ENCODE measurements at regions not wholly inside any gene's neighbourhood (a gene's known extent, or its start where the extent isn't known, plus 50 kb on each side); places are given as distances from the start of the nearest gene placed in this dataset.
"Not testable (repeated sequence)": the region's sequence is repeated elsewhere in the genome, so short reads cannot be mapped to it uniquely, and the experiment has no call there.

- H3K4me3 ChIP-seq (ENCODE audit: low read depth in 1 of 2, low read length in 2 of 2) = no peak overlapping the region
- no peak overlapping the region for H3K9ac ChIP-seq (ENCODE audit: low read depth in 1 of 2, low read length in 2 of 2)
- peaks cover 6 to 7% of the 10 kb centered on the region in 2 donors for H3K9me3 ChIP-seq (ENCODE audit: control insufficient read depth in 1 of 2, low read length in 2 of 2)
- H3K27me3 ChIP-seq (ENCODE audit: control insufficient read depth in 1 of 2, insufficient read depth in 2 of 2, low read length in 2 of 2) = no peaks in the 10 kb centered on the region
- no peaks in the 10 kb centered on the region for H3K36me3 ChIP-seq (ENCODE audit: control insufficient read depth in 1 of 2, insufficient read depth in 2 of 2, low read length in 2 of 2)
- H3K27ac ChIP-seq (ENCODE audit: low read depth, low read length) = no peak overlapping the region
- H3K4me1 ChIP-seq (ENCODE audit: control insufficient read depth in 1 of 2, insufficient read depth in 2 of 2, low read length in 2 of 2) = no peaks in the 10 kb centered on the region
Measured at GRCh38 chr9:80787636-80788035, 901.7 kb downstream of the TLE1 start.

- no peaks in the 10 kb centered on the region for H3K27me3 ChIP-seq (ENCODE audit: control insufficient read depth in 1 of 2, insufficient read depth in 2 of 2, low read length in 2 of 2)
- no peaks in the 10 kb centered on the region for H3K4me1 ChIP-seq (ENCODE audit: control insufficient read depth in 1 of 2, insufficient read depth in 2 of 2, low read length in 2 of 2)
- no peak overlapping the region for H3K27ac ChIP-seq (ENCODE audit: low read depth, low read length)
- H3K9ac ChIP-seq (ENCODE audit: low read depth in 1 of 2, low read length in 2 of 2) = no peak overlapping the region
- no peak overlapping the region for H3K4me3 ChIP-seq (ENCODE audit: low read depth in 1 of 2, low read length in 2 of 2)
- H3K9me3 ChIP-seq (ENCODE audit: control insufficient read depth in 1 of 2, low read length in 2 of 2) = peaks cover 3 to 11% of the 10 kb centered on the region in 2 donors
- no peaks in the 10 kb centered on the region for H3K36me3 ChIP-seq (ENCODE audit: control insufficient read depth in 1 of 2, insufficient read depth in 2 of 2, low read length in 2 of 2)
Measured at GRCh38 chr9:80784647-80785046, 904.7 kb downstream of the TLE1 start.

DNA sequence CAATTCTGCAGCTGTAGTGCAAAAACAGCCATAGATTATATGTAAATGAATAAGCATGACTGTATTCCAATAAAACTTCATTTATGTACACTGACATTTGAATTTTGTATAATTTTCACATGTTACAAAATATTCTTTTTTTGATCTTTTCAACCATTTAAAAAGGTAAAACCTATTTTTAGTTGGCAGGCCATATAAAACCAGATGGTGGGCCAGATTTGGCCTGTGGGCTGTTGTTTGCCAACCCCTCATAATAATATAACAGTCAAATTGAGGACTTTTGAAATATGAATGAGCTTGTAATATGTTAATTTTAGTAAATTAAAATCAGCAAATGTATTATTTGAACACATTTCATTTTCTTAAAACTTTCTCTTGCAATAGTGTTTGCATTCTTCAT, 913.4 kb downstream of the TLE1 start:
- Histone ChIP-seq H3K27me3 (ENCODE audit: control insufficient read depth in 1 of 2, insufficient read depth in 2 of 2, low read length in 2 of 2) (no peaks in the 10 kb centered on the region), H3K27ac (ENCODE audit: low read depth, low read length) (no peak overlapping the region), H3K9ac (ENCODE audit: low read depth in 1 of 2, low read length in 2 of 2) (no peak overlapping the region), H3K4me3 (ENCODE audit: low read depth in 1 of 2, low read length in 2 of 2) (no peak overlapping the region), H3K4me1 (ENCODE audit: control insufficient read depth in 1 of 2, insufficient read depth in 2 of 2, low read length in 2 of 2) (no peaks in the 10 kb centered on the region), H3K9me3 (ENCODE audit: control insufficient read depth in 1 of 2, low read length in 2 of 2) (peaks cover 0 to 3% of the 10 kb centered on the region in 2 donors), H3K36me3 (ENCODE audit: control insufficient read depth in 1 of 2, insufficient read depth in 2 of 2, low read length in 2 of 2) (no peaks in the 10 kb centered on the region)

DNA sequence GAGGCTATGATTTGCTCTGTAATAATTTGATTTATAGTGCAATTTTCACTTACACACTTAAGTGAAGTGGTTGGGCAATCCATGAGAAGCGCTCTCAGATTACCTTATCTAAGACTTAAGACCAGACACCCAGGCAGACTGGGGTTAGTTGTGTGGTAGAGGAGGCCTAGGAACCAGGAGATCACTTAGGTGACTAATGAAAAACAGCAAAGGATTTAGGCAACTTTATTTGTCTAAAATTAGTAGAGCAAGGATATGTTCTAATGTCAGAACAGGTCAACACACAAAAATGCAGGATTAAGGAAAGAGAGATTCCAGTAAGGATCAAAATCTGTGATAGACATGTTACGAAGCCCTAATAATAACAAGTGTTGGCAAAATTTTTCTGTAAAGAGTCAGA, 913.8 kb downstream of the TLE1 start:
- Histone ChIP-seq H3K4me1 (ENCODE audit: control insufficient read depth in 1 of 2, insufficient read depth in 2 of 2, low read length in 2 of 2) (no peaks in the 10 kb centered on the region), H3K4me3 (ENCODE audit: low read depth in 1 of 2, low read length in 2 of 2) (no peak overlapping the region), H3K36me3 (ENCODE audit: control insufficient read depth in 1 of 2, insufficient read depth in 2 of 2, low read length in 2 of 2) (no peaks in the 10 kb centered on the region), H3K27me3 (ENCODE audit: control insufficient read depth in 1 of 2, insufficient read depth in 2 of 2, low read length in 2 of 2) (no peaks in the 10 kb centered on the region), H3K27ac (ENCODE audit: low read depth, low read length) (no peak overlapping the region), H3K9me3 (ENCODE audit: control insufficient read depth in 1 of 2, low read length in 2 of 2) (peaks cover 0 to 3% of the 10 kb centered on the region in 2 donors), H3K9ac (ENCODE audit: low read depth in 1 of 2, low read length in 2 of 2) (no peak overlapping the region)

GRCh38 chr9:80771555-80772347, 917.6 kb downstream of the TLE1 start:
- Histone ChIP-seq H3K4me1 (ENCODE audit: control insufficient read depth in 1 of 2, insufficient read depth in 2 of 2, low read length in 2 of 2) (no peaks in the 10 kb centered on the region), H3K9ac (ENCODE audit: low read depth in 1 of 2, low read length in 2 of 2) (no peak overlapping the region), H3K36me3 (ENCODE audit: control insufficient read depth in 1 of 2, insufficient read depth in 2 of 2, low read length in 2 of 2) (no peaks in the 10 kb centered on the region), H3K27me3 (ENCODE audit: control insufficient read depth in 1 of 2, insufficient read depth in 2 of 2, low read length in 2 of 2) (no peaks in the 10 kb centered on the region), H3K27ac (ENCODE audit: low read depth, low read length) (no peak overlapping the region), H3K9me3 (ENCODE audit: control insufficient read depth in 1 of 2, low read length in 2 of 2) (no peaks in the 10 kb centered on the region), H3K4me3 (ENCODE audit: low read depth in 1 of 2, low read length in 2 of 2) (no peak overlapping the region)

DNA sequence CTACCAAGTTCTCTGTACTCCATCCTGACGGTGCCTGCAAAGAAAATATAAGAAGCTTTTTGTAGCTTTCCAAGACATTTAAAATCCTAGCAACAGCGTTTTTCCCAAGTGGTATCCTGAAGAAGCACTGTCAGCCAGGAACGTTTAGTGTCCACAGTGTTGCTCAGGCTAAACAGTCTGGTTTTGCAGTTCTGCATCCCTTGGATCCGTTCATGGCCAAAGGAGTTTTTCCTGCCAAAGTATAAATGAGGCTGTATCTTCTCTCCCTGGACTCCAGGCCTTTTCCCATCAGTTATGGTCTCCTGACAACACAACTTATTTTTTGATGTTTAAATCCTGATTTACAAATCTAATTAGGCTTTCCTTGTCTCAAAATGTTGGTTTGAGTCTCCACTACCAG, 925.8 kb downstream of the TLE1 start:
- Histone ChIP-seq H3K4me3 (ENCODE audit: low read depth in 1 of 2, low read length in 2 of 2) (no peak overlapping the region), H3K4me1 (ENCODE audit: control insufficient read depth in 1 of 2, insufficient read depth in 2 of 2, low read length in 2 of 2) (no peaks in the 10 kb centered on the region), H3K9me3 (ENCODE audit: control insufficient read depth in 1 of 2, low read length in 2 of 2) (peaks cover 0 to 1% of the 10 kb centered on the region in 2 donors), H3K9ac (ENCODE audit: low read depth in 1 of 2, low read length in 2 of 2) (no peak overlapping the region), H3K27me3 (ENCODE audit: control insufficient read depth in 1 of 2, insufficient read depth in 2 of 2, low read length in 2 of 2) (no peaks in the 10 kb centered on the region), H3K27ac (ENCODE audit: low read depth, low read length) (no peak overlapping the region), H3K36me3 (ENCODE audit: control insufficient read depth in 1 of 2, insufficient read depth in 2 of 2, low read length in 2 of 2) (no peaks in the 10 kb centered on the region)

DNA sequence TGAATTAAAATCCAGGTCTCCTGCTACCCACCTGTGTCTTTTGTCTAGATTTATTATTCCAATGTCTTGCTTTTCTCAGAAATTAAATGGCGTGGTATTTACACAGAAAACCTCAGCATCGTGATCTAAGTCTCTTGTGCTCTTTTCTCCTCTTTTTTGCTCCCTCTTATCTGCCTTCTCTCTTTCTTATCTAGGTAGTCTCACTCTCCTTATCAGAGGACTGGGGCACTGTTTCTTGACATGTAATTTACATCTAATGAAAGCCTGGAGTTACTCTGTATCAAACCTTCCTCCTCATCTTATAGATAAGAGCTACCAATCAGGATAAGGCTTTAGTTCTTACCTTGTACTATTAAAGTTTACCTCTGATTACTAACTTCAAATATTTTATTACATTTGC, 933.8 kb downstream of the TLE1 start:
- Histone ChIP-seq H3K27ac (ENCODE audit: low read depth, low read length) (no peak overlapping the region), H3K4me3 (ENCODE audit: low read depth in 1 of 2, low read length in 2 of 2) (no peak overlapping the region), H3K4me1 (ENCODE audit: control insufficient read depth in 1 of 2, insufficient read depth in 2 of 2, low read length in 2 of 2) (no peaks in the 10 kb centered on the region), H3K27me3 (ENCODE audit: control insufficient read depth in 1 of 2, insufficient read depth in 2 of 2, low read length in 2 of 2) (no peaks in the 10 kb centered on the region), H3K9me3 (ENCODE audit: control insufficient read depth in 1 of 2, low read length in 2 of 2) (peaks cover 0 to 4% of the 10 kb centered on the region in 2 donors), H3K36me3 (ENCODE audit: control insufficient read depth in 1 of 2, insufficient read depth in 2 of 2, low read length in 2 of 2) (no peaks in the 10 kb centered on the region), H3K9ac (ENCODE audit: low read depth in 1 of 2, low read length in 2 of 2) (no peak overlapping the region)

DNA sequence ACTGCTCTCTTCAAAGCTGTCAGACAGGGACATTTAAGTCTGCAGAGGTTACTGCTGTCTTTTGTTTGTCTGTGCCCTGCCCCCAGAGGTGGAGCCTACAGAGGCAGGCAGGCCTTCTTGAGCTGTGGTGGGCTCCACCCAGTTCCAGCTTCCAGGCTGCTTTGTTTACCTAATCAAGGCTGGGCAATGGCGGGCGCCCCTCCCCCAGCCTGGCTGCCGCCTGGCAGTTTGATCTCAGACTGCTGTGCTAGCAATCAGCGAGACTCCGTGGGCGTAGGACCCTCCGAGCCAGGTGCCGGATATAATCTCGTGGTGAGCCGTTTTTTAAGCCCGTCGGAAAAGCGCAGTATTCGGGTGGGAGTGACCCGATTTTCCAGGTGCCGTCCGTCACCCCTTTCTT, 942.3 kb downstream of the TLE1 start:
- H3K27me3 ChIP-seq (ENCODE audit: control insufficient read depth in 1 of 2, insufficient read depth in 2 of 2, low read length in 2 of 2); H3K9ac ChIP-seq (ENCODE audit: low read depth in 1 of 2, low read length in 2 of 2); H3K36me3 ChIP-seq (ENCODE audit: control insufficient read depth in 1 of 2, insufficient read depth in 2 of 2, low read length in 2 of 2); H3K9me3 ChIP-seq (ENCODE audit: control insufficient read depth in 1 of 2, low read length in 2 of 2); H3K4me3 ChIP-seq (ENCODE audit: low read depth in 1 of 2, low read length in 2 of 2); H3K4me1 ChIP-seq (ENCODE audit: control insufficient read depth in 1 of 2, insufficient read depth in 2 of 2, low read length in 2 of 2); H3K27ac ChIP-seq (ENCODE audit: low read depth, low read length): not testable (repeated sequence)

- Histone ChIP-seq H3K9ac (ENCODE audit: low read depth in 1 of 2, low read length in 2 of 2) (no peak overlapping the region), H3K4me1 (ENCODE audit: control insufficient read depth in 1 of 2, insufficient read depth in 2 of 2, low read length in 2 of 2) (no peaks in the 10 kb centered on the region), H3K27ac (ENCODE audit: low read depth, low read length) (no peak overlapping the region), H3K9me3 (ENCODE audit: control insufficient read depth in 1 of 2, low read length in 2 of 2) (peaks cover 6 to 16% of the 10 kb centered on the region in 2 donors), H3K4me3 (ENCODE audit: low read depth in 1 of 2, low read length in 2 of 2) (no peak overlapping the region), H3K36me3 (ENCODE audit: control insufficient read depth in 1 of 2, insufficient read depth in 2 of 2, low read length in 2 of 2) (no peaks in the 10 kb centered on the region), H3K27me3 (ENCODE audit: control insufficient read depth in 1 of 2, insufficient read depth in 2 of 2, low read length in 2 of 2) (no peaks in the 10 kb centered on the region)
Measured at GRCh38 chr9:80732506-80732905, 956.8 kb downstream of the TLE1 start.

- Histone ChIP-seq H3K36me3 (ENCODE audit: control insufficient read depth in 1 of 2, insufficient read depth in 2 of 2, low read length in 2 of 2) (no peaks in the 10 kb centered on the region), H3K27ac (ENCODE audit: low read depth, low read length) (no peak overlapping the region), H3K4me3 (ENCODE audit: low read depth in 1 of 2, low read length in 2 of 2) (no peak overlapping the region), H3K9me3 (ENCODE audit: control insufficient read depth in 1 of 2, low read length in 2 of 2) (peaks cover 6 to 11% of the 10 kb centered on the region in 2 donors), H3K4me1 (ENCODE audit: control insufficient read depth in 1 of 2, insufficient read depth in 2 of 2, low read length in 2 of 2) (no peaks in the 10 kb centered on the region), H3K27me3 (ENCODE audit: control insufficient read depth in 1 of 2, insufficient read depth in 2 of 2, low read length in 2 of 2) (no peaks in the 10 kb centered on the region), H3K9ac (ENCODE audit: low read depth in 1 of 2, low read length in 2 of 2) (no peak overlapping the region)
Measured at GRCh38 chr9:80720579-80720978, 968.8 kb downstream of the TLE1 start.
